Adrenal gland (tissue), 5 donors: ENCODE measurements at regions not wholly inside any gene's neighbourhood (a gene's known extent, or its start where the extent isn't known, plus 50 kb on each side); places are given as distances from the start of the nearest gene placed in this dataset.

Source experiments
- CTCF ChIP-seq, 6 experiments: fragments of 450-650 bp in 4 of 6; fragments of 200-600 bp in 2 of 6; sonication (generic) in 1 of 6; IDR thresholded peaks; 1 replicate in 5 of 6; 2 replicates in 1 of 6; pipeline versions ENCODE4 v1.5.1 to v1.8.0; 2016 to 2021; ENCODE audit warnings: antibody characterized with exemption in 6 of 6, mild to moderate bottlenecking in 2 of 6, moderate library complexity in 1 of 6
- POLR2A ChIP-seq, 2 donors: fragments of 450-650 bp; IDR thresholded peaks; one replicate each; pipeline ENCODE4 v1.6.1; 2017; ENCODE audit warnings: antibody characterized with exemption in 2 of 2, mild to moderate bottlenecking in 2 of 2, moderate library complexity in 1 of 2
- donor health status: DM: no; HTN: no; CAD: no.

GRCh38 chr20:7392542-7393206 lies 547.6 kb downstream of the HAO1 start:
- TF ChIP-seq CTCF (IDR thresholded peaks at IDR 0.05) (no peak), POLR2A (IDR thresholded peaks at IDR 0.05) (no peak)
